Nephron (organoid): ENCODE measurements at regions not wholly inside any gene's neighbourhood (a gene's known extent, or its start where the extent isn't known, plus 50 kb on each side); places are given as distances from the start of the nearest gene placed in this dataset.
"Not testable (repeated sequence)": the region's sequence is repeated elsewhere in the genome, so short reads cannot be mapped to it uniquely, and the experiment has no call there.

ENCODE experiments used
- H3K27ac Mint-ChIP-seq, 3 experiments: 2 replicates each; pipeline ENCODE4 v1.8.0; 2020; ENCODE audit warnings: mixed read lengths in 3 of 3, mild to moderate bottlenecking in 2 of 3, moderate library complexity in 1 of 3
- H3K27me3 Mint-ChIP-seq: 2 replicates; pipeline ENCODE4 v1.8.0; 2021; ENCODE audit warnings: low read depth, mild to moderate bottlenecking, moderate library complexity, mixed read lengths
- H3K36me3 Mint-ChIP-seq: 2 replicates; pipeline ENCODE4 v1.8.0; 2020; ENCODE audit warnings: low read depth, mixed read lengths
- H3K4me1 Mint-ChIP-seq: 2 replicates; pipeline ENCODE4 v1.8.0; 2020; ENCODE audit warnings: mixed read lengths
- H3K4me3 Mint-ChIP-seq, 3 experiments: 2 replicates each; pipeline ENCODE4 v1.8.0; 2020; ENCODE audit warnings: mild to moderate bottlenecking in 3 of 3, mixed read lengths in 3 of 3, moderate library complexity in 2 of 3
- H3K9me3 Mint-ChIP-seq: 2 replicates; pipeline ENCODE4 v1.8.0; 2020; ENCODE audit warnings: mixed read lengths
- CTCF ChIP-seq, 3 experiments: fragments of 200-600 bp; sonication (generic); IDR thresholded peaks; one replicate each; pipeline ENCODE4 v1.5.0; 2021; ENCODE audit warnings: antibody characterized with exemption in 3 of 3; ENCODE audit not compliant: unreplicated experiment in 3 of 3

DNA sequence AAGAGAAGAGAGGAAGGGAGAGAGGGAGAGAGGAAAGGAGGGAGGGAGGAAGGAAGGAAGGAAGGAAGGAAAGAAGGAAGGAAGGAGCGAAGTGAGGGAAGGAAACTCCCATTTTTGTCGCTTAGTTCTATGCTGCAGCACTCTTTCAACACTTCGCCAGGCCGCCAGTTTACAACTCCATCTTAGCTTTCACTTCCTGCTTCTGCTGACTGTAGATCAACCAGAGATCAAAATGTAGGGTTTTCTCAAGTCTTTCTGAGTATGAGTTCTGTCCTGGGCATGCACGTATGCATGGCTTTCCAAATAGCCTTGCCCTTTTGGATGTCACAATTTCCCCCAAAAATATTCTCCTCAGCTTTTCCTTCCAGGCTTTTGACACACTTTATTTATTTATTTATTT is 723.4 kb downstream of the TRHDE start:
- Mint-ChIP-seq H3K9me3 (no peaks in the 10 kb centered on the region), H3K4me1 (no peaks in the 10 kb centered on the region), H3K36me3 (no peaks in the 10 kb centered on the region), H3K4me3 (no peak overlapping the region), H3K27me3 (no peaks in the 10 kb centered on the region), H3K27ac (no peak overlapping the region)
- TF ChIP-seq CTCF (IDR thresholded peaks at IDR 0.05; ENCODE audit: unreplicated experiment in 3 of 3): no peak

- not testable (repeated sequence) for H3K4me1 Mint-ChIP-seq, H3K27me3 Mint-ChIP-seq, H3K27ac Mint-ChIP-seq, H3K9me3 Mint-ChIP-seq, H3K4me3 Mint-ChIP-seq, H3K36me3 Mint-ChIP-seq
Observed at GRCh38 chr12:73001806-73002205, 729.6 kb downstream of the TRHDE start.

- not testable (repeated sequence) for H3K9me3 Mint-ChIP-seq, H3K4me3 Mint-ChIP-seq, H3K4me1 Mint-ChIP-seq, H3K27me3 Mint-ChIP-seq, H3K27ac Mint-ChIP-seq, H3K36me3 Mint-ChIP-seq
Observed at GRCh38 chr12:73002504-73002903, 730.3 kb downstream of the TRHDE start.

- H3K4me3 Mint-ChIP-seq, H3K27me3 Mint-ChIP-seq, H3K36me3 Mint-ChIP-seq, H3K27ac Mint-ChIP-seq, H3K4me1 Mint-ChIP-seq: not testable (repeated sequence)
- peaks cover 24% of the 10 kb centered on the region for H3K9me3 Mint-ChIP-seq
Observed at GRCh38 chr12:73009138-73009834, 737.1 kb downstream of the TRHDE start.

DNA sequence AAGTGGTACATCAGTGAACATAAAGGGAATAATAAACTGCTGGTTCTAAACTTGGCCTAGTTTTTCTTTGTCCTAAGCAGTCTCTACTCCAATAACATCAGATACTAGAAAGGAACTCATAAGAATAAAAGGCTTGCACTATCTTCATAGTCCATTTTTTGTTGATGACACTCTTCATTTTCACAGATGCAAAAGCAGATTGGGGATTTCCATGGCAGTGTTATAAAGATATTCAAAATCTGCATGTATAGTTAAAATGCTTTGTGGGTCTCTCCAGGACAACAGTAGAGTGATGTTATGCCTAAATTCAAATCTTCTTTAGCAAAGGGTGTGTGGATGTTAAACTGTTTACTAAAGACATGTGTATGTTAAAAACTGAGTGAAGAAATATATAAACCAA is 745.8 kb downstream of the TRHDE start:
- H3K27me3 Mint-ChIP-seq: no peaks in the 10 kb centered on the region
- peaks cover under 1% of the 10 kb centered on the region for H3K9me3 Mint-ChIP-seq

DNA sequence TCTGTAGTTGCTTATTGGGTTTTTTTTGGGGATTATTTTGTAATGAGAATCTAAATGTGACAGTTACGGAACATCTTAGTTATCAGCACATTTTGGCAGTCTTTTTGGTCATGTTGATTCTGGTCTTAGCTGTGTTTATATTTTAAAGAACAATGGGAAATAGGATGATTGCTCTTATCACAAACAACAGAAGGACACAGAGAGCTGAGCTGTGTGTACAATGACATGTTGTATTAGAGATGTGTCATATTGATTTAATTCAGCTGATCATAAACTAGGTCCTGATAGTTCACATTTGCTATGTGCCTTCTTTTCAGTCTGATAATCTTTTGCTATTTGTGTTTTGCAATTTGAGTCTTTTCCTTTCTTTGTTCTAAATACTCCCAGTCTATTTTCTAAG is 781.7 kb downstream of the TRHDE start:
- no peak for TF ChIP-seq CTCF (IDR thresholded peaks at IDR 0.05; ENCODE audit: unreplicated experiment in 3 of 3)
- Mint-ChIP-seq H3K4me1 (no peaks in the 10 kb centered on the region), H3K4me3 (no peak overlapping the region), H3K36me3 (no peaks in the 10 kb centered on the region), H3K27ac (no peak overlapping the region), H3K9me3 (no peaks in the 10 kb centered on the region), H3K27me3 (no peaks in the 10 kb centered on the region)

More for the DNA sequence above, 745.8 kb downstream of the TRHDE start:
- Mint-ChIP-seq H3K27ac (no peak overlapping the region), H3K4me3 (no peak overlapping the region), H3K36me3 (no peaks in the 10 kb centered on the region), H3K4me1 (no peaks in the 10 kb centered on the region)
- TF ChIP-seq CTCF (IDR thresholded peaks at IDR 0.05; ENCODE audit: unreplicated experiment in 3 of 3): no peak

GRCh38 chr12:73057428-73057827 is 785.3 kb downstream of the TRHDE start:
- Mint-ChIP-seq H3K9me3 (peaks cover 5% of the 10 kb centered on the region), H3K36me3 (no peaks in the 10 kb centered on the region), H3K4me1 (no peaks in the 10 kb centered on the region), H3K4me3 (no peak overlapping the region), H3K27ac (no peak overlapping the region), H3K27me3 (no peaks in the 10 kb centered on the region)
- no peak for TF ChIP-seq CTCF (IDR thresholded peaks at IDR 0.05; ENCODE audit: unreplicated experiment in 3 of 3)
